SK-N-SH treated with all-trans-retinoic acid at 6 μM for 48 hours (cell line): ENCODE measurements at regions not wholly inside any gene's neighbourhood (a gene's known extent, or its start where the extent isn't known, plus 50 kb on each side); places are given as distances from the start of the nearest gene placed in this dataset.

Source experiments
- ISL1 ChIP-seq: fragments of 250-450 bp; sonication (Bioruptor Pico); IDR thresholded peaks from 2 replicates; pipeline ENCODE4 v2.1.2; 2022; ENCODE audit warnings: mild to moderate bottlenecking, moderate library complexity
- POU6F1 ChIP-seq: fragments of 250-450 bp; sonication (Bioruptor Pico); IDR thresholded peaks from 2 replicates; pipeline ENCODE4 v1.8.0; 2021; ENCODE audit warnings: low read depth, mild to moderate bottlenecking, moderate library complexity, borderline replicate concordance
- RARB ChIP-seq: fragments of 250-450 bp; sonication (Bioruptor Pico); IDR thresholded peaks from 2 replicates; pipeline ENCODE4 v1.8.0; 2021; ENCODE audit warnings: mild to moderate bottlenecking, moderate library complexity
- SNAI2 ChIP-seq: fragments of 250-450 bp; sonication (Bioruptor Pico); IDR thresholded peaks from 2 replicates; pipeline ENCODE4 v1.5.0; 2020; ENCODE audit warnings: mild to moderate bottlenecking, moderate library complexity
- TCF4 ChIP-seq: fragments of 250-450 bp; sonication (Bioruptor Pico); IDR thresholded peaks from 2 replicates; pipeline ENCODE4 v1.8.0; 2021; ENCODE audit warnings: mild to moderate bottlenecking, moderate library complexity, borderline replicate concordance
- ZNF565 ChIP-seq: fragments of 450-650 bp; formaldehyde crosslinking; conservative IDR thresholded peaks from 2 replicates; pipeline ENCODE4 v1.5.0; 2020; ENCODE audit warnings: low read depth, mild to moderate bottlenecking, moderate library complexity
- ZNF8 ChIP-seq: fragments of 450-650 bp; formaldehyde crosslinking; IDR thresholded peaks from 2 replicates; pipeline ENCODE4 v1.5.0; 2020; ENCODE audit warnings: mild to moderate bottlenecking, moderate library complexity
- TF ChIP-seq, protein P1 (sequence below): fragments of 250-450 bp; sonication (Bioruptor Pico); IDR thresholded peaks from 2 replicates; pipeline ENCODE4 v1.5.0; 2020; ENCODE audit warnings: mild to moderate bottlenecking, moderate library complexity
- TF ChIP-seq, protein P2 (sequence below): fragments of 250-450 bp; sonication (Bioruptor Pico); IDR thresholded peaks from 2 replicates; pipeline ENCODE4 v1.5.1; 2021; ENCODE audit warnings: mild to moderate bottlenecking, moderate library complexity
- TF ChIP-seq, protein P3 (sequence below): fragments of 250-450 bp; sonication (Bioruptor Pico); IDR thresholded peaks from 2 replicates; pipeline ENCODE4 v1.5.1; 2020; ENCODE audit warnings: low read depth, mild to moderate bottlenecking, moderate library complexity

DNA sequence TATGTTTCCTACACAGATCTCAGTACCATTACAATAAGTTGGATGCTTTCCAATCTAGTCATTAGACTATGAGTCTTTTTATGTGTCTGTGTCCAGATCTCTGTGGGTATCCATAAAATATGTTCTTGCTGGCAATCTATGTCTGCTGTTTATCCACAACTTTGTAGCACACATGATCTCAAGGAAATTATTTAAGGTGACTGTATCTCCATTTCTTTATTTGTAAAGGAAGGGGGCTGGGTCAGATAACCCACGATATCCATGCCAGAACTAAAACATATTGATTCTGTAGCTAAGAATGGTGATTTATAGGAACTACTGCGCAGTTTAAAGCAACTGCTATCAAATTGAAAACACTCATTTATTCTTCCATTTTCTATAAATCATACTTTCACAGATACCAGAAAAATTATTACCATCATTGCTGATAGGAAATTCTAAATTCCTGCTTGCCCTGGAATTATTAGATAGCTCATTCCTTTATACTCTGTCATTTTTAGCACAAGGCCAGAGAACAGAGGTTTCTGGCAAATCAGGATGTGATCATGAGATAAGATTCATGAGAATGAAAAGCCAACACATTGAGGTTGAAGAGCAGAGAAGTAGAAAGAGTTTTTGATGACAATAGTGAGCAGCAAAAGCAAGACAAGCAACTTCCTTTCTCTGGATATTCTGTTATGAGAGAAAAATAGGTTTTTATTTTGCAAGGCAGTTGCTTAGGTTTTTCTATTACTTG is 851.4 kb upstream of the CITED2 start:
- TF ChIP-seq SNAI2 (CRISPR knock-in tag) (no peak), ZNF8 (no peak), RARB (CRISPR knock-in tag) (no peak), ISL1 (peak; percentile 57), TCF4 (CRISPR knock-in tag) (no peak; the same call in 1 of the 2 replicates), ZNF565 (CRISPR knock-in tag) (no peak), POU6F1 (no peak)
- TF ChIP-seq, protein P1, sequence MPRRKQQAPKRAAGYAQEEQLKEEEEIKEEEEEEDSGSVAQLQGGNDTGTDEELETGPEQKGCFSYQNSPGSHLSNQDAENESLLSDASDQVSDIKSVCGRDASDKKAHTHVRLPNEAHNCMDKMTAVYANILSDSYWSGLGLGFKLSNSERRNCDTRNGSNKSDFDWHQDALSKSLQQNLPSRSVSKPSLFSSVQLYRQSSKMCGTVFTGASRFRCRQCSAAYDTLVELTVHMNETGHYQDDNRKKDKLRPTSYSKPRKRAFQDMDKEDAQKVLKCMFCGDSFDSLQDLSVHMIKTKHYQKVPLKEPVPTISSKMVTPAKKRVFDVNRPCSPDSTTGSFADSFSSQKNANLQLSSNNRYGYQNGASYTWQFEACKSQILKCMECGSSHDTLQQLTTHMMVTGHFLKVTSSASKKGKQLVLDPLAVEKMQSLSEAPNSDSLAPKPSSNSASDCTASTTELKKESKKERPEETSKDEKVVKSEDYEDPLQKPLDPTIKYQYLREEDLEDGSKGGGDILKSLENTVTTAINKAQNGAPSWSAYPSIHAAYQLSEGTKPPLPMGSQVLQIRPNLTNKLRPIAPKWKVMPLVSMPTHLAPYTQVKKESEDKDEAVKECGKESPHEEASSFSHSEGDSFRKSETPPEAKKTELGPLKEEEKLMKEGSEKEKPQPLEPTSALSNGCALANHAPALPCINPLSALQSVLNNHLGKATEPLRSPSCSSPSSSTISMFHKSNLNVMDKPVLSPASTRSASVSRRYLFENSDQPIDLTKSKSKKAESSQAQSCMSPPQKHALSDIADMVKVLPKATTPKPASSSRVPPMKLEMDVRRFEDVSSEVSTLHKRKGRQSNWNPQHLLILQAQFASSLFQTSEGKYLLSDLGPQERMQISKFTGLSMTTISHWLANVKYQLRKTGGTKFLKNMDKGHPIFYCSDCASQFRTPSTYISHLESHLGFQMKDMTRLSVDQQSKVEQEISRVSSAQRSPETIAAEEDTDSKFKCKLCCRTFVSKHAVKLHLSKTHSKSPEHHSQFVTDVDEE (CRISPR knock-in tag) = no peak
- TF ChIP-seq, protein P2, sequence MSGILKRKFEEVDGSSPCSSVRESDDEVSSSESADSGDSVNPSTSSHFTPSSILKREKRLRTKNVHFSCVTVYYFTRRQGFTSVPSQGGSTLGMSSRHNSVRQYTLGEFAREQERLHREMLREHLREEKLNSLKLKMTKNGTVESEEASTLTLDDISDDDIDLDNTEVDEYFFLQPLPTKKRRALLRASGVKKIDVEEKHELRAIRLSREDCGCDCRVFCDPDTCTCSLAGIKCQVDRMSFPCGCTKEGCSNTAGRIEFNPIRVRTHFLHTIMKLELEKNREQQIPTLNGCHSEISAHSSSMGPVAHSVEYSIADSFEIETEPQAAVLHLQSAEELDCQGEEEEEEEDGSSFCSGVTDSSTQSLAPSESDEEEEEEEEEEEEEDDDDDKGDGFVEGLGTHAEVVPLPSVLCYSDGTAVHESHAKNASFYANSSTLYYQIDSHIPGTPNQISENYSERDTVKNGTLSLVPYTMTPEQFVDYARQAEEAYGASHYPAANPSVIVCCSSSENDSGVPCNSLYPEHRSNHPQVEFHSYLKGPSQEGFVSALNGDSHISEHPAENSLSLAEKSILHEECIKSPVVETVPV (CRISPR knock-in tag) = no peak
- TF ChIP-seq, protein P3, sequence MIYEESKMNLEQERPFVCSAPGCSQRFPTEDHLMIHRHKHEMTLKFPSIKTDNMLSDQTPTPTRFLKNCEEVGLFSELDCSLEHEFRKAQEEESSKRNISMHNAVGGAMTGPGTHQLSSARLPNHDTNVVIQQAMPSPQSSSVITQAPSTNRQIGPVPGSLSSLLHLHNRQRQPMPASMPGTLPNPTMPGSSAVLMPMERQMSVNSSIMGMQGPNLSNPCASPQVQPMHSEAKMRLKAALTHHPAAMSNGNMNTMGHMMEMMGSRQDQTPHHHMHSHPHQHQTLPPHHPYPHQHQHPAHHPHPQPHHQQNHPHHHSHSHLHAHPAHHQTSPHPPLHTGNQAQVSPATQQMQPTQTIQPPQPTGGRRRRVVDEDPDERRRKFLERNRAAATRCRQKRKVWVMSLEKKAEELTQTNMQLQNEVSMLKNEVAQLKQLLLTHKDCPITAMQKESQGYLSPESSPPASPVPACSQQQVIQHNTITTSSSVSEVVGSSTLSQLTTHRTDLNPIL (CRISPR knock-in tag) = no peak
